ENCODE measurements at regions not wholly inside any gene's neighbourhood (a gene's known extent, or its start where the extent isn't known, plus 50 kb on each side); places are given as distances from the start of the nearest gene placed in this dataset.

GRCh38 chr3:127419641-127420553 is 132.1 kb upstream of the PRR20G start:
- Histone ChIP-seq H3K27ac (no peak overlapping the region), H3K9me3 (no peaks in the 10 kb centered on the region), H3K4me3 (no peak overlapping the region), H3K36me3 (no peaks in the 10 kb centered on the region), H3K27me3 (peaks cover 0 to 54% (median 22%) of the 10 kb centered on the region in 3 donors), H3K4me1 (no peaks in the 10 kb centered on the region)
- TF ChIP-seq POLR2AphosphoS5 (IDR thresholded peaks at IDR 0.05) (no peak), EP300 (IDR thresholded peaks at IDR 0.05) (no peak), CTCF (IDR thresholded peaks at IDR 0.05) (no peak), POLR2A (IDR thresholded peaks at IDR 0.05) (no peak)
- peak; percentile 48 for DNase-seq
- intact Hi-C loops (cut with DNase I), result no loop called here
- WGBS, 2 donors, result 72 to 78% methylated on average over 12 of the region's 12 CpGs

GRCh38 chr3:127419182-127419581 is 131.3 kb upstream of the PRR20G start:
- H3K4me3 ChIP-seq, result no peak overlapping the region
- 68 to 72% methylated on average over 5 of the region's 5 CpGs for WGBS, 2 donors
- TF ChIP-seq CTCF (IDR thresholded peaks at IDR 0.05) (no peak), POLR2A (IDR thresholded peaks at IDR 0.05) (no peak), POLR2AphosphoS5 (IDR thresholded peaks at IDR 0.05) (no peak), EP300 (IDR thresholded peaks at IDR 0.05) (no peak)
- DNase-seq, result no peak
- no peak overlapping the region for H3K27ac ChIP-seq
- H3K27me3 ChIP-seq, result peaks cover 0 to 54% (median 15%) of the 10 kb centered on the region in 3 donors
- H3K36me3 ChIP-seq, result no peaks in the 10 kb centered on the region
- H3K4me1 ChIP-seq, result no peaks in the 10 kb centered on the region
- H3K9me3 ChIP-seq, result no peaks in the 10 kb centered on the region
- intact Hi-C loops (cut with DNase I), result no loop called here

- TF ChIP-seq CTCF (IDR thresholded peaks at IDR 0.05), result no peak
- TF ChIP-seq EP300 (IDR thresholded peaks at IDR 0.05), result no peak
- no peak for TF ChIP-seq POLR2A (IDR thresholded peaks at IDR 0.05)
- TF ChIP-seq POLR2AphosphoS5 (IDR thresholded peaks at IDR 0.05), result no peak
- Histone ChIP-seq H3K27ac (no peak overlapping the region), H3K27me3 (peaks cover 0 to 56% (median 14%) of the 10 kb centered on the region in 3 donors), H3K4me1 (no peaks in the 10 kb centered on the region), H3K9me3 (no peaks in the 10 kb centered on the region), H3K4me3 (no peak overlapping the region), H3K36me3 (no peaks in the 10 kb centered on the region)
- 63 to 77% methylated on average over 4 of the region's 4 CpGs for WGBS, 2 donors
- DNase-seq, result no peak
- intact Hi-C loops (cut with DNase I), result no loop called here
Observed at GRCh38 chr3:127418560-127419147, 130.8 kb upstream of the PRR20G start.

GRCh38 chr3:127417709-127418559 is 130.1 kb upstream of the PRR20G start:
- Histone ChIP-seq H3K36me3 (no peaks in the 10 kb centered on the region), H3K4me1 (no peaks in the 10 kb centered on the region), H3K27ac (no peak overlapping the region), H3K27me3 (peaks cover 0 to 60% (median 14%) of the 10 kb centered on the region in 3 donors), H3K4me3 (no peak overlapping the region), H3K9me3 (no peaks in the 10 kb centered on the region)
- no peak for DNase-seq
- TF ChIP-seq POLR2A (IDR thresholded peaks at IDR 0.05) (no peak), POLR2AphosphoS5 (IDR thresholded peaks at IDR 0.05) (peak in 1 of 4 donors; percentile 4)
- intact Hi-C loops (cut with DNase I), result no loop called here
- WGBS, 2 donors, result 52 to 60% methylated on average over 10 of the region's 10 CpGs

Measured in sigmoid colon (tissue), 6 donors.